SK-N-SH treated with all-trans-retinoic acid at 6 μM for 48 hours (cell line): ENCODE measurements at regions not wholly inside any gene's neighbourhood (a gene's known extent, or its start where the extent isn't known, plus 50 kb on each side); places are given as distances from the start of the nearest gene placed in this dataset.

Experiments
- ATAC-seq: fragments of 200-7000 bp; cut with Tn5 transposase; 3 replicates; pipeline ENCODE4 v1.9.1; 2020; ENCODE audit warnings: mild to moderate bottlenecking, moderate library complexity
- ARNTL ChIP-seq: fragments of 450-650 bp; formaldehyde crosslinking; IDR thresholded peaks from 2 replicates; pipeline ENCODE4 v1.5.0; 2020; ENCODE audit warnings: low read depth, mild to moderate bottlenecking, moderate library complexity, borderline replicate concordance
- BACH2 ChIP-seq: fragments of 250-450 bp; sonication (Bioruptor Pico); IDR thresholded peaks from 2 replicates; pipeline ENCODE4 v1.9.0; 2021; ENCODE audit warnings: mild to moderate bottlenecking, borderline replicate concordance
- CSDC2 ChIP-seq: fragments of 250-450 bp; sonication (Bioruptor Pico); IDR thresholded peaks from 2 replicates; pipeline ENCODE4 v1.5.0; 2020; ENCODE audit warnings: mild to moderate bottlenecking, moderate library complexity
- ESRRG ChIP-seq: fragments of 250-450 bp; sonication (Bioruptor Pico); IDR thresholded peaks from 2 replicates; pipeline ENCODE4 v1.6.1; 2021; ENCODE audit warnings: mild to moderate bottlenecking
- OSR1 ChIP-seq: fragments of 250-450 bp; sonication (Bioruptor Pico); IDR thresholded peaks from 2 replicates; pipeline ENCODE4 v1.8.0; 2022; ENCODE audit warnings: moderate library complexity, mild to moderate bottlenecking, inconsistent platforms
- PATZ1 ChIP-seq: fragments of 250-450 bp; sonication (Bioruptor Pico); IDR thresholded peaks from 2 replicates; pipeline ENCODE4 v1.8.0; 2020; ENCODE audit warnings: mild to moderate bottlenecking, moderate library complexity, borderline replicate concordance
- POU6F1 ChIP-seq: fragments of 250-450 bp; sonication (Bioruptor Pico); IDR thresholded peaks from 2 replicates; pipeline ENCODE4 v1.8.0; 2021; ENCODE audit warnings: low read depth, mild to moderate bottlenecking, moderate library complexity, borderline replicate concordance
- PPARA ChIP-seq: fragments of 250-450 bp; sonication (Bioruptor Pico); IDR thresholded peaks from 2 replicates; pipeline ENCODE4 v1.5.0; 2020; ENCODE audit warnings: mild to moderate bottlenecking, borderline replicate concordance
- RARB ChIP-seq: fragments of 250-450 bp; sonication (Bioruptor Pico); IDR thresholded peaks from 2 replicates; pipeline ENCODE4 v1.8.0; 2021; ENCODE audit warnings: mild to moderate bottlenecking, moderate library complexity
- SNAI2 ChIP-seq: fragments of 250-450 bp; sonication (Bioruptor Pico); IDR thresholded peaks from 2 replicates; pipeline ENCODE4 v1.5.0; 2020; ENCODE audit warnings: mild to moderate bottlenecking, moderate library complexity
- TCF4 ChIP-seq: fragments of 250-450 bp; sonication (Bioruptor Pico); IDR thresholded peaks from 2 replicates; pipeline ENCODE4 v1.8.0; 2021; ENCODE audit warnings: mild to moderate bottlenecking, moderate library complexity, borderline replicate concordance
- TOX ChIP-seq: fragments of 250-450 bp; sonication (Bioruptor Pico); IDR thresholded peaks from 2 replicates; pipeline ENCODE4 v1.8.0; 2021; ENCODE audit warnings: mild to moderate bottlenecking, moderate library complexity, borderline replicate concordance
- ZC3H10 ChIP-seq: fragments of 250-450 bp; sonication (Bioruptor Pico); IDR thresholded peaks from 2 replicates; pipeline ENCODE4 v1.5.1; 2021; ENCODE audit warnings: mild to moderate bottlenecking, moderate library complexity
- ZFP3 ChIP-seq: fragments of 250-450 bp; sonication (Bioruptor Pico); IDR thresholded peaks from 2 replicates; pipeline ENCODE4 v1.5.0; 2020; ENCODE audit warnings: mild to moderate bottlenecking, moderate library complexity
- ZFP30 ChIP-seq: fragments of 450-650 bp; formaldehyde crosslinking; IDR thresholded peaks from 2 replicates; pipeline ENCODE4 v1.5.0; 2022; ENCODE audit warnings: mild to moderate bottlenecking, moderate library complexity
- ZNF565 ChIP-seq: fragments of 450-650 bp; formaldehyde crosslinking; conservative IDR thresholded peaks from 2 replicates; pipeline ENCODE4 v1.5.0; 2020; ENCODE audit warnings: low read depth, mild to moderate bottlenecking, moderate library complexity
- TF ChIP-seq, protein P1 (sequence below): fragments of 250-450 bp; sonication (Bioruptor Pico); IDR thresholded peaks from 2 replicates; pipeline ENCODE4 v1.5.0; 2020; ENCODE audit warnings: mild to moderate bottlenecking, moderate library complexity
- TF ChIP-seq, protein P2 (sequence below): fragments of 250-450 bp; sonication (Bioruptor Pico); IDR thresholded peaks from 2 replicates; pipeline ENCODE4 v1.5.1; 2021; ENCODE audit warnings: mild to moderate bottlenecking, moderate library complexity
- TF ChIP-seq, protein P3 (sequence below): fragments of 250-450 bp; sonication (Bioruptor Pico); IDR thresholded peaks from 2 replicates; pipeline ENCODE4 v1.5.1; 2020; ENCODE audit warnings: low read depth, mild to moderate bottlenecking, moderate library complexity

DNA sequence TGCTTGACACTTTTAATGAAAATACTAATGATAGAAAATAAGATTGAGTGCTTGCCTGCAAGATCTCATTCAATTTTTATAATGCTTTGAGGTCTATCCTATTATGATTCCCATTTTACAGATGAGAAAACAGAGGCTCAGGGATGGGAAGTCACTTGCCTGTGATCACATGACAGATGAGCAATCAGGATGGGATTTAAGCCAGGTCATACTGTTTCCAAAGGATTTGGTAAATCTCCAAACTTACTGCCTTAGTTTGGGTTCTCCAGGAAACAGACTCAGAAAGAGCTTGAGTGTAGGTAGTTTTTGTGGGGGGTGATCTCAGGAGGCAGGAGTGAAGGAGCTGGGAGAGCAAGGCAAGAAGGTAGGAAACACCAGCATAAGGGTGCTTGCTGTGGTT, 456.3 kb downstream of the MAFB start:
- no peak for ATAC-seq
- TF ChIP-seq ZFP30 (CRISPR knock-in tag) (no peak), PPARA (CRISPR knock-in tag) (no peak), BACH2 (CRISPR knock-in tag) (no peak), ARNTL (no peak), RARB (CRISPR knock-in tag) (no peak), ESRRG (CRISPR knock-in tag) (no peak), ZC3H10 (no peak), PATZ1 (CRISPR knock-in tag) (no peak), TCF4 (CRISPR knock-in tag) (no peak)
- TF ChIP-seq, protein P1, sequence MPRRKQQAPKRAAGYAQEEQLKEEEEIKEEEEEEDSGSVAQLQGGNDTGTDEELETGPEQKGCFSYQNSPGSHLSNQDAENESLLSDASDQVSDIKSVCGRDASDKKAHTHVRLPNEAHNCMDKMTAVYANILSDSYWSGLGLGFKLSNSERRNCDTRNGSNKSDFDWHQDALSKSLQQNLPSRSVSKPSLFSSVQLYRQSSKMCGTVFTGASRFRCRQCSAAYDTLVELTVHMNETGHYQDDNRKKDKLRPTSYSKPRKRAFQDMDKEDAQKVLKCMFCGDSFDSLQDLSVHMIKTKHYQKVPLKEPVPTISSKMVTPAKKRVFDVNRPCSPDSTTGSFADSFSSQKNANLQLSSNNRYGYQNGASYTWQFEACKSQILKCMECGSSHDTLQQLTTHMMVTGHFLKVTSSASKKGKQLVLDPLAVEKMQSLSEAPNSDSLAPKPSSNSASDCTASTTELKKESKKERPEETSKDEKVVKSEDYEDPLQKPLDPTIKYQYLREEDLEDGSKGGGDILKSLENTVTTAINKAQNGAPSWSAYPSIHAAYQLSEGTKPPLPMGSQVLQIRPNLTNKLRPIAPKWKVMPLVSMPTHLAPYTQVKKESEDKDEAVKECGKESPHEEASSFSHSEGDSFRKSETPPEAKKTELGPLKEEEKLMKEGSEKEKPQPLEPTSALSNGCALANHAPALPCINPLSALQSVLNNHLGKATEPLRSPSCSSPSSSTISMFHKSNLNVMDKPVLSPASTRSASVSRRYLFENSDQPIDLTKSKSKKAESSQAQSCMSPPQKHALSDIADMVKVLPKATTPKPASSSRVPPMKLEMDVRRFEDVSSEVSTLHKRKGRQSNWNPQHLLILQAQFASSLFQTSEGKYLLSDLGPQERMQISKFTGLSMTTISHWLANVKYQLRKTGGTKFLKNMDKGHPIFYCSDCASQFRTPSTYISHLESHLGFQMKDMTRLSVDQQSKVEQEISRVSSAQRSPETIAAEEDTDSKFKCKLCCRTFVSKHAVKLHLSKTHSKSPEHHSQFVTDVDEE (CRISPR knock-in tag): no peak
- TF ChIP-seq, protein P2, sequence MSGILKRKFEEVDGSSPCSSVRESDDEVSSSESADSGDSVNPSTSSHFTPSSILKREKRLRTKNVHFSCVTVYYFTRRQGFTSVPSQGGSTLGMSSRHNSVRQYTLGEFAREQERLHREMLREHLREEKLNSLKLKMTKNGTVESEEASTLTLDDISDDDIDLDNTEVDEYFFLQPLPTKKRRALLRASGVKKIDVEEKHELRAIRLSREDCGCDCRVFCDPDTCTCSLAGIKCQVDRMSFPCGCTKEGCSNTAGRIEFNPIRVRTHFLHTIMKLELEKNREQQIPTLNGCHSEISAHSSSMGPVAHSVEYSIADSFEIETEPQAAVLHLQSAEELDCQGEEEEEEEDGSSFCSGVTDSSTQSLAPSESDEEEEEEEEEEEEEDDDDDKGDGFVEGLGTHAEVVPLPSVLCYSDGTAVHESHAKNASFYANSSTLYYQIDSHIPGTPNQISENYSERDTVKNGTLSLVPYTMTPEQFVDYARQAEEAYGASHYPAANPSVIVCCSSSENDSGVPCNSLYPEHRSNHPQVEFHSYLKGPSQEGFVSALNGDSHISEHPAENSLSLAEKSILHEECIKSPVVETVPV (CRISPR knock-in tag): no peak

DNA sequence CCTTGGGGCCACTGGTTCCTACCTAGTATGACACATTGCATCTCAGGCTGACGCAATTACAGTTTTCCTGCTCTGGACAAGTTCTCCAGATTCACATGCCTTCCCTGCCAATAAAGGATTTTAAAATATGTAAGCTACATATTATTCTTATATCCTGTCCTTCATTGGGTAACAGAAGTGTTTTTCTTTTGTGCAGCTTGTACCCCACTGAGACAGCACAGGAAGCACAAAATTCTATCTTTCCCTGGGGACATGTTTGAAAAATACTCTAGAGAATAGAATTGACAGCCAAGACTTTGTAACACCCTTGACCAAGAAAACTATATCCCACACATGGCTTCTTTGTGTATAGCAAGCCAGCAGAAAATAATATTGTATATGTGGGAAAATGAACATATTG, 456.8 kb downstream of the MAFB start:
- ATAC-seq: no peak
- TF ChIP-seq ZC3H10 (no peak), ZFP3 (CRISPR knock-in tag) (no peak), PATZ1 (CRISPR knock-in tag) (no peak), CSDC2 (CRISPR knock-in tag) (no peak), ZNF565 (no peak), TOX (CRISPR knock-in tag) (no peak), SNAI2 (CRISPR knock-in tag) (no peak), BACH2 (CRISPR knock-in tag) (no peak)

DNA sequence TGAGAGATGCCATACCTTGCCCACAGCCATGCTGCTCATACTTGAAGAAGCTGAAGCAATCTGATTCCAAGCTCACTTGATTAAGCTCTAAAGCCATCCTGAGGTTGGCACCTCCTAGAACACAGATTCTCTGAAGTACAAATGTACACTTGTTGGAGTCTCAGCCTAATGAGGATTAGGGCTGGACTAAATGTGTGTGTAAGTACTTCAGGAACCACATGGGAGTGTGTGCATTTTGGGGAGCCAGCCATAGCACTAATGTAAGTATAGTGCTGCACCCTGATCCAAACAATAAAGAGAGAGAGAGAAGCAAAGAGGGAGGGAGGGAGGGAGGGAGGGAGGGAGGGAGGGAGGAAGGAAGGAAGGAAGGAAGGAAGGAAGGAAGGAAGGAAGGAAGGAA, 458.6 kb downstream of the MAFB start:
- no peak for ATAC-seq
- TF ChIP-seq POU6F1 (CRISPR knock-in tag) (no peak), PATZ1 (CRISPR knock-in tag) (no peak), ARNTL (no peak), ZFP30 (CRISPR knock-in tag) (no peak), OSR1 (no peak)
- TF ChIP-seq, protein P3, sequence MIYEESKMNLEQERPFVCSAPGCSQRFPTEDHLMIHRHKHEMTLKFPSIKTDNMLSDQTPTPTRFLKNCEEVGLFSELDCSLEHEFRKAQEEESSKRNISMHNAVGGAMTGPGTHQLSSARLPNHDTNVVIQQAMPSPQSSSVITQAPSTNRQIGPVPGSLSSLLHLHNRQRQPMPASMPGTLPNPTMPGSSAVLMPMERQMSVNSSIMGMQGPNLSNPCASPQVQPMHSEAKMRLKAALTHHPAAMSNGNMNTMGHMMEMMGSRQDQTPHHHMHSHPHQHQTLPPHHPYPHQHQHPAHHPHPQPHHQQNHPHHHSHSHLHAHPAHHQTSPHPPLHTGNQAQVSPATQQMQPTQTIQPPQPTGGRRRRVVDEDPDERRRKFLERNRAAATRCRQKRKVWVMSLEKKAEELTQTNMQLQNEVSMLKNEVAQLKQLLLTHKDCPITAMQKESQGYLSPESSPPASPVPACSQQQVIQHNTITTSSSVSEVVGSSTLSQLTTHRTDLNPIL (CRISPR knock-in tag): no peak
- TF ChIP-seq, all 23 proteins: peak for 0
